ENCODE measurements at regions not wholly inside any gene's neighbourhood (a gene's known extent, or its start where the extent isn't known, plus 50 kb on each side); places are given as distances from the start of the nearest gene placed in this dataset.
"Not testable (repeated sequence)": the region's sequence is repeated elsewhere in the genome, so short reads cannot be mapped to it uniquely, and the experiment has no call there.

DNA sequence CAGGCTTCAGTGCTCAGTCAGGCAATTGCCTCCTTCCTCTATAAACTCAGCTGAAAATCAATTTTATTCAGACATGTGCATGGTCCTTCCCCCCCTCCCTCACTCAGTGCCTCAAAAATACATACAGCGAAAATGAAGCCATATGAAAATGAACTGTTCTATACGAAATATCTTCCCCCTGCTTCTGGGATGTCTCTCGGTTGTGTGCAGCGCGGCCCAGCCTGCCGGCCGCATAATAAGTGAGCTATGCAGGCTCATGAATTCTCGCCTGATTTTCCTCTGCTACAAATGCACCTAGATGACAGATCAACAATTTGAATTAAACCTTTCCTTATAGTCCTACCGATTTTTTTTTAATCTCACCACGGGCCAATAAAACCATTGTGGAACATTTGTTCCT, 252.9 kb downstream of the CRLF2 start:
- Histone ChIP-seq H3K36me3 (ENCODE audit: control insufficient read depth, insufficient read depth, low read length) (no peaks in the 10 kb centered on the region), H3K9me3 (replicated peaks; ENCODE audit: control insufficient read depth, low read depth, low read length) (no peaks in the 10 kb centered on the region), H3K27ac (ENCODE audit: low read length) (no peak overlapping the region), H3K4me3 (ENCODE audit: low read length) (no peak overlapping the region), H3K4me1 (ENCODE audit: control insufficient read depth, insufficient read depth, low read length) (no peaks in the 10 kb centered on the region), H3K27me3 (ENCODE audit: control insufficient read depth, insufficient read depth, low read length) (peaks cover 13% of the 10 kb centered on the region)
- 67% methylated on average over 7 of the region's 10 CpGs for WGBS (ENCODE audit: insufficient coverage)
- no peak for DNase-seq

DNA sequence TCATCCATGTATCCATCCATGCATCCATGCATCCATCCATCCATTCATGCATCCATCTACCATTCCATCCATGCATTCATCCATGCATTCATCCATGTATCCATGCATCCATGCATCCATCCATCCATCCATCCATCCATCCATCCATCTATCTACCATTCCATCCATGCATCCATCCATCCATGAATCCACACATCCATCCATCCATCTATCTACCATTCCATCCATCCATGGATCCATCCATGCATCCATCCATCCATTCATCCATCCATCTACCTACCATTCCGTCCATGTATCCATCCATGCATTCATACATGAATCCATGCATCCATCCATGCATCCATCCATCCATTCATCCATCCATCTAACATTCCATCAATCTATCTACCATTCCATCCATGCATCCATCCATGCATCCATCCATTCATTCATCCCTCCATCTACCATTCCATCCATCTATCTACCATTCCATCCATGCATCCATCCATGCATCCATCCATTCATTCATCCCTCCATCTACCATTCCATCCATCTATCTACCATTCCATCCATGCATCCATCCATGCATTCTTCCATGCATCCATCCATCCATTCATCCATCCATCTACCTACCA, 257.2 kb downstream of the CRLF2 start:
- not testable (repeated sequence) for DNase-seq; H3K27ac ChIP-seq (ENCODE audit: low read length)

DNA sequence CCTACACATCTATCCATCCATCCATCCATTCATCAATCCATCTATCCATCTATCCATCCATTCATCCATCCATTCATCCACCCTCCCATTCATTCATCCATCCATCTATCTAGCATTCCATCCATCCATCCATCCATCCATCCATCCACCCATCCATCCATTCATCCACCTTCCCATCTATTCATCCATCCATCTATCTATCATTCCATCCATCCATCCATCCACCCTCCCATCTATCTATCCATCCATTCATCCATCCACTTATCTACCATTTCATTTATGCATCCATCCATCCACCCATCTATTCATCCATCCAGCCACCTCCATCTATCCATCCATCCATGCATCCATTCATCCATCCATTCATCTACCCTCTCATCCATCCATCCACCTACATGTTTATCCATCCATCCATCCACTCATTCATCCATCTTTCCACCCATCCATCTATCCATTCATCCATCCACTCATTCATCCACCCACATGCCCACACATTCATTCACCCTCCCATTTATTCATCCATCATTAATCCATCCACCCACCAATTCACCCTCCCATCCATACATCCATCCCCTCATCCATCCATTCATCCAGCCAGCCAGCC, 258.5 kb downstream of the CRLF2 start:
- DNase-seq, result no peak
- Histone ChIP-seq H3K36me3 (ENCODE audit: control insufficient read depth, insufficient read depth, low read length) (no peaks in the 10 kb centered on the region), H3K4me3 (ENCODE audit: low read length) (no peak overlapping the region), H3K4me1 (ENCODE audit: control insufficient read depth, insufficient read depth, low read length) (no peaks in the 10 kb centered on the region), H3K27ac (ENCODE audit: low read length) (no peak overlapping the region), H3K27me3 (ENCODE audit: control insufficient read depth, insufficient read depth, low read length) (peaks cover 5% of the 10 kb centered on the region), H3K9me3 (replicated peaks; ENCODE audit: control insufficient read depth, low read depth, low read length) (no peaks in the 10 kb centered on the region)

More for the DNA sequence above, 257.2 kb downstream of the CRLF2 start:
- H3K27me3 ChIP-seq (ENCODE audit: control insufficient read depth, insufficient read depth, low read length); H3K36me3 ChIP-seq (ENCODE audit: control insufficient read depth, insufficient read depth, low read length); H3K4me3 ChIP-seq (ENCODE audit: low read length); H3K4me1 ChIP-seq (ENCODE audit: control insufficient read depth, insufficient read depth, low read length); H3K9me3 ChIP-seq (replicated peaks; ENCODE audit: control insufficient read depth, low read depth, low read length): not testable (repeated sequence)
- WGBS (ENCODE audit: insufficient coverage), result 87% methylated on average over 1 of the region's 1 CpG

DNA sequence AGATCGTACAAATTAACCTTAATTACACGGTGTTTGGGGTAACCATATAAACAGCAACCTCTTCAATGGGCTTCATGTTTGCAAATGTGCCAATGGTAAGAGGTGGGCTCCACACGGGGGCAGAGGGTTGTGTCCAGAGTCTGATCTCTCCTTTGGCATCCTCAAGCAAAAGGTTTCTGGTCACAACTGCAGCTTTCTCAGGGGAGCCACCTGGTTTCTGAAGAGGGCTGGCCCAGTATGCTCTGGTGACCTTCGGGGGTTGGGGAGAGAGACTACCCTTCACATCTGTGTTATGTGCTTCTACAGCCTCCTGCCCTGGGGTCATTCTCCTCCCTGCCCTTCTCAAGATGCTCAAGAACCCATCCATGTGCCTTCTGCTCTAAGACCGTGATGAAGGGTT, 259.6 kb downstream of the CRLF2 start:
- no peak overlapping the region for H3K4me3 ChIP-seq (ENCODE audit: low read length)
- H3K27ac ChIP-seq (ENCODE audit: low read length), result no peak overlapping the region
- no peaks in the 10 kb centered on the region for H3K36me3 ChIP-seq (ENCODE audit: control insufficient read depth, insufficient read depth, low read length)
- WGBS (ENCODE audit: insufficient coverage), result 83% methylated on average over 3 of the region's 5 CpGs
- no peak for DNase-seq
- H3K9me3 ChIP-seq (replicated peaks; ENCODE audit: control insufficient read depth, low read depth, low read length), result no peaks in the 10 kb centered on the region
- H3K27me3 ChIP-seq (ENCODE audit: control insufficient read depth, insufficient read depth, low read length), result peaks cover 3% of the 10 kb centered on the region
- H3K4me1 ChIP-seq (ENCODE audit: control insufficient read depth, insufficient read depth, low read length), result no peaks in the 10 kb centered on the region

DNA sequence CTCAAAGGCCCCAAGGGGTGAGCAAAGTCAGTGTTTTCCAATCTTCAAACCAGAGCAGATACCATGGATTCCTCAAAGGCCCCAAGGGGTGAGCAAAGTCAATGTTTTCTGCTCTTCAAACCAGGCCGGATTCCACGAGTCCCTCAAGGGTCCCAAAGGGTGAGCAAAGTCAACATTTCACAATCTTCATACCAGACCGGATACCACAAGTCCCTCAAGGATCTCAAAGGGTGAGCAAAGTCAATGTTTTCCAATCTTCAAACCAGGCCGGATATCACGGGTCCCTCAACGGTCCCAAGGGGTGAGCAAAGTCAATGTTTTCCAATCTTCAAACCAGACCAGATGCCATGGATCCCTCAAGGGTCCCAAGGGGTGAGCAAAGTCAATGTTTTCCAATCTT, 265.2 kb downstream of the CRLF2 start:
- not testable (repeated sequence) for H3K27ac ChIP-seq (ENCODE audit: low read length); H3K9me3 ChIP-seq (replicated peaks; ENCODE audit: control insufficient read depth, low read depth, low read length); H3K4me1 ChIP-seq (ENCODE audit: control insufficient read depth, insufficient read depth, low read length); DNase-seq; H3K27me3 ChIP-seq (ENCODE audit: control insufficient read depth, insufficient read depth, low read length); H3K36me3 ChIP-seq (ENCODE audit: control insufficient read depth, insufficient read depth, low read length); H3K4me3 ChIP-seq (ENCODE audit: low read length)
- WGBS (ENCODE audit: insufficient coverage), result 76% methylated on average over 6 of the region's 6 CpGs

DNA sequence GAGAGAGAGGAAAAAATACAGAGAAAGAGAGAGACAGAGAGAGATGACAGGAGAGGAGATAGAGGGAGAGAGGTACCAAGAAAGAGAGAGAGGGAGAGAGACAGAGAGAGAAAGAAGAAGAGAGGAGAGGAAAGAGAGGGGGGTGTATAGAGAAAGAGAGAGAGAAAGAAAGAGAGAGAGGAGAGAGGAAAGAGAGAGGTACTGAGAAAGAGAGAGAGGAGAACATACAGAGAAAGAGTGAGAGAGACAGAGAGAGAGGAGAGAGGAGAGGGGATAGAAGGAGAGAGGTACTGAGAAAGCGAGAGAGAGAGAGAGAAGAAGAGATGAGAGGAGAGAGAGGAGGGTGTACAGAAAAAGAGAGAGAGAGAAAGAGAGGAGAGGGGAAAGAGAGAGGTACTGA, 269.4 kb downstream of the CRLF2 start:
- H3K4me1 ChIP-seq (ENCODE audit: control insufficient read depth, insufficient read depth, low read length), result no peaks in the 10 kb centered on the region
- WGBS (ENCODE audit: insufficient coverage), result 33% methylated on average over 1 of the region's 1 CpG
- no peaks in the 10 kb centered on the region for H3K9me3 ChIP-seq (replicated peaks; ENCODE audit: control insufficient read depth, low read depth, low read length)

DNA sequence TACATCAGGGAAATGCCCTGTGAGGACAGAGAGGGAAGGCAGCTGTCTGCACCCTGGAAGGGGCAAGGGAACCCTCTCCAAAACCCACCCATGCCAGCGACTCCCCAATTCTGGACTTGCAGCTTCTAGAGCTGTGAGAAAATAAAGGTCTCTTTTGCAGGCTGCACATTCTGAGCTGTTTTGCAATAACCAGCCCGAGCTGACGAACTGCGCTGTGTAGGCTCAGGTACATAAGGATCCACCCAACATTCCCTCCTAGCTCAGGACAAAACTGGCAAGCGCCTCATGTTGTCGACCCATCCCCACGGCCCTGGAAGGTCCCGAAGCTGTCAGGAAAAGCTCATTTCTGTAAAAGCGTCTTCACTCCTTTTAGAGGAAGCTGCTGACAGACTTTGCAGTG, 271.8 kb downstream of the CRLF2 start:
- Histone ChIP-seq H3K9me3 (replicated peaks; ENCODE audit: control insufficient read depth, low read depth, low read length) (no peaks in the 10 kb centered on the region), H3K27me3 (ENCODE audit: control insufficient read depth, insufficient read depth, low read length) (peaks cover 10% of the 10 kb centered on the region), H3K4me3 (ENCODE audit: low read length) (no peak overlapping the region)

More for the DNA sequence above, 269.4 kb downstream of the CRLF2 start:
- Histone ChIP-seq H3K4me3 (ENCODE audit: low read length) (no peak overlapping the region), H3K27me3 (ENCODE audit: control insufficient read depth, insufficient read depth, low read length) (peaks cover 10% of the 10 kb centered on the region), H3K36me3 (ENCODE audit: control insufficient read depth, insufficient read depth, low read length) (no peaks in the 10 kb centered on the region), H3K27ac (ENCODE audit: low read length) (no peak overlapping the region)
- DNase-seq, result no peak

DNA sequence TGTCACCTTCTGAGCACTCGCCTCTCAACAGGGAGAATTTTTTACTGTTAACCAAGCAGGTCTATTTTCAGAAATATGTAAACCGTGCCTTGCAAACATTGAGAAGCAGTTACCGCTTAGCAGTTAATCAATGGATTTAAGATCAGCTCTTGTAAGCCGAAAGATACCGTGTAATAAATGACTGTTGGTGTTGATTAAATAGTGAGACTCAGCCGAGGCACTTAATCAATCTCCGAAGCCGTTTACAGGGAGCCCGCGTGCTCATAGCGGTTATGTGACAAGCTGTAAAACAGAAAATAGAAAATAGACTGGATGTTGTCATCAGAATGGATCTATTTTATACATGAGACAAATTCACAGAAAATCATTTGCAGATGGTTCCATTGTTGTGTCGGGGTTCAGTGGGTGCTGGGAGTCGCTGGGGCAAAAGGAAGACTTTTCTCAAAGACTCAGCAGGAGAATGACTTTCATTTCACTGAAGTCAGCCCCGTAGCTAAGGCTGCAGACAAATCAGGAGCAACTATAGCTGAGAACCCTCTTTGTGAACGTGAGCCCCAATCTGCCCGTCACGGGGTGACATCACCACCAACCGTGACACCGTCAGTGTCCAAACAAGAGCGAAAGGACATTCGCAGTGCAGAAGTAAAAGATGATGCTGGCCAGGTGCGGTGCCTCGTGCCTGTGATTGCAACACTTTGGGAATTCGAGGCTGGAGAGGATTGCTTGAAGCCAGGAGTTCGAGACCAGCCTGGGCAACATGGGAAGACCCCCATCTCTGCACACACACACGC, 275.3 kb downstream of the CRLF2 start:
- peak; percentile 15 for DNase-seq
- Histone ChIP-seq H3K9me3 (replicated peaks; ENCODE audit: control insufficient read depth, low read depth, low read length) (no peaks in the 10 kb centered on the region), H3K27me3 (ENCODE audit: control insufficient read depth, insufficient read depth, low read length) (peaks cover 10% of the 10 kb centered on the region), H3K4me3 (ENCODE audit: low read length) (no peak overlapping the region), H3K36me3 (ENCODE audit: control insufficient read depth, insufficient read depth, low read length) (no peaks in the 10 kb centered on the region), H3K27ac (ENCODE audit: low read length) (no peak overlapping the region), H3K4me1 (ENCODE audit: control insufficient read depth, insufficient read depth, low read length) (no peaks in the 10 kb centered on the region)
- 33% methylated on average over 16 of the region's 26 CpGs for WGBS (ENCODE audit: insufficient coverage)

More for the DNA sequence above, 271.8 kb downstream of the CRLF2 start:
- no peaks in the 10 kb centered on the region for H3K4me1 ChIP-seq (ENCODE audit: control insufficient read depth, insufficient read depth, low read length)
- no peak overlapping the region for H3K27ac ChIP-seq (ENCODE audit: low read length)
- WGBS (ENCODE audit: insufficient coverage), result 46% methylated on average over 8 of the region's 9 CpGs
- H3K36me3 ChIP-seq (ENCODE audit: control insufficient read depth, insufficient read depth, low read length), result no peaks in the 10 kb centered on the region
- DNase-seq, result no peak

DNA sequence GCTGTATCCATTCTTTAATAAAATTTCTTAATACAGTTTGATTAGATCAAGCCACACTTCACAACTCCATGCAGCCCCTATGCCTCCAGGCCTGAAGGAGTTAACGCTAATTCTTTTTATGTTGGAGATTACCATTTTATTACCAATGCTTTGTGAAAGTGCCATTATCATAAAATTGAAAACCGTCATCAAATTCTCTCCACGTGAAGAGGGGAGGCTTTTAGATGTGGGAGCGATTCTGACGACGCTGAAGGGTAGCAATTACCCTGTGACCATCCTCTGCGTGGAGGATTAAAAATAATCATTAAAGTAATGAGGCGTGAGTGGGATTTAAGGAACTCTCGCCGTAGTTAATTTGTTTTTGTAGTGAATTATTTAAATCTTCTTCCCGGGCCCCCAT, 278.8 kb downstream of the CRLF2 start:
- WGBS (ENCODE audit: insufficient coverage), result 23% methylated on average over 3 of the region's 11 CpGs
- no peak overlapping the region for H3K4me3 ChIP-seq (ENCODE audit: low read length)
- no peak overlapping the region for H3K27ac ChIP-seq (ENCODE audit: low read length)
- no peaks in the 10 kb centered on the region for H3K4me1 ChIP-seq (ENCODE audit: control insufficient read depth, insufficient read depth, low read length)
- H3K36me3 ChIP-seq (ENCODE audit: control insufficient read depth, insufficient read depth, low read length), result no peaks in the 10 kb centered on the region
- no peak for DNase-seq
- H3K27me3 ChIP-seq (ENCODE audit: control insufficient read depth, insufficient read depth, low read length), result peaks cover 4% of the 10 kb centered on the region
- H3K9me3 ChIP-seq (replicated peaks; ENCODE audit: control insufficient read depth, low read depth, low read length), result no peaks in the 10 kb centered on the region

DNA sequence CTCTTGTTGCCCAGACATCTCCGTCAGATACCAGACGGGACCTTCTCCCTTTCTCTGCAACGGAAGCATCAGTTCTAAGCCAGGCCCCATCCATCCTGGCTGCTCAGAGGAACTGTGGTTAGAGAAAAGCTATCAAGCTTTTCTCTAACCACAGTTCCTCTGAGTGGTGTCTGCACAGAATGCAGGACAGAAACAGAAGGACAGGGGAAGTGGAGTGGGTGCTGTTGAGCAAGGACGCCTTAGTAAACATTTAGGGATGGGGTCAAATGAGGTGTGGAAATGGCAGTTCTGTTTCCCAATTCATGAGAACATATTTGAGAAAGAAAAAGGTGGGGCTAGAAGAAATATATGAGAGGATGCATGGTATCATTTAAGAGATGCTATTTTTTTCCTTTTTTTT, 283.8 kb downstream of the CRLF2 start:
- no peak for DNase-seq
- H3K36me3 ChIP-seq (ENCODE audit: control insufficient read depth, insufficient read depth, low read length), result no peaks in the 10 kb centered on the region

More for the DNA sequence above, 283.8 kb downstream of the CRLF2 start:
- H3K27me3 ChIP-seq (ENCODE audit: control insufficient read depth, insufficient read depth, low read length), result no peaks in the 10 kb centered on the region
- 89% methylated on average over 1 of the region's 4 CpGs for WGBS (ENCODE audit: insufficient coverage)
- no peaks in the 10 kb centered on the region for H3K4me1 ChIP-seq (ENCODE audit: control insufficient read depth, insufficient read depth, low read length)
- no peak overlapping the region for H3K27ac ChIP-seq (ENCODE audit: low read length)
- H3K9me3 ChIP-seq (replicated peaks; ENCODE audit: control insufficient read depth, low read depth, low read length), result no peaks in the 10 kb centered on the region
- no peak overlapping the region for H3K4me3 ChIP-seq (ENCODE audit: low read length)

Measured in muscle of leg (tissue), 3 donors.